RPMI7951 (cell line): ENCODE measurements at regions not wholly inside any gene's neighbourhood (a gene's known extent, or its start where the extent isn't known, plus 50 kb on each side); places are given as distances from the start of the nearest gene placed in this dataset.
A peak's percentile ranks its signal among the peaks of the same experiment; 100 is the strongest.

Experiments
- DNase-seq: peaks from one replicate; pipeline ENCODE4 v3.0.0-alpha.2; 2012; ENCODE audit warnings: low read depth

GRCh38 chr14:98868866-98869265 lies 403.1 kb downstream of the BCL11B start:
- DNase-seq = no peak

GRCh38 chr14:98871796-98872195 lies 400.2 kb downstream of the BCL11B start:
- DNase-seq = peak; percentile 64

DNA sequence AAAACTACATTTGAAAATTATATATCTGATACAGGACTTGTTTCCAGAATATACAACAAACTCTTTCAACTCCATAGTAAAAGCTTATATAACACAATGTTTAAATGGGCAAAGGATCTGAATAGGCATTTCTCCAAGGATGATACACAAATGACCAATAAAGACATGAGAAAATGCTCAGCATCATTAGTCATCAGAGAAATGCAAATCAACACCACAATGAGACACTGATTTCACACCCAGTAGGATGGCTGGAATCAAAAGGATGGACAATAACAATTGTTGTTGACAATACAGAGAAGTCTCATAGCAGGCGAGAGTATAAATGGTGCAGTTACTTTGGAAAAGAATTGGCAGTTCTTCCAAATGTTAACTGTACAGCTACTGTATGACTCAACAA lies 394.9 kb downstream of the BCL11B start:
- DNase-seq = peak; percentile 32

DNA sequence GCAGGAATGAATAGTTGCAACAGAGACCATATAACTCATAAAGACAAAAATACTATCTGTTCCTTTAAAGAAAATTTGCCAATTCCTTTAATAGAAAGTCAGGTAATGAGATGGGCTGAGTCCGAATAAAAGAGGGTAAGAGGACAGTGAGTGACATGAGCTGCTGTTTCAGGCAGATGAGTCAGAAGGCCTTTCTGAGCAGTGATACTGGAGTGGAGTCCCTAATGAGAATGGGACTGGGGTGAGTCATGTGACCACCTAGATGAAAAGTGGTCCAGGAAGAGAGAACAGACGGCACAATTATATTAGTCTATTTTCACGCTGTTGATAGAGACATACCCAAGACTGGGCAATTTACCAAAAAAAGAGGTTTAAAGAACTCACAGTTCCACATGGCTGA lies 393.7 kb downstream of the BCL11B start:
- peak; percentile 43 for DNase-seq

DNA sequence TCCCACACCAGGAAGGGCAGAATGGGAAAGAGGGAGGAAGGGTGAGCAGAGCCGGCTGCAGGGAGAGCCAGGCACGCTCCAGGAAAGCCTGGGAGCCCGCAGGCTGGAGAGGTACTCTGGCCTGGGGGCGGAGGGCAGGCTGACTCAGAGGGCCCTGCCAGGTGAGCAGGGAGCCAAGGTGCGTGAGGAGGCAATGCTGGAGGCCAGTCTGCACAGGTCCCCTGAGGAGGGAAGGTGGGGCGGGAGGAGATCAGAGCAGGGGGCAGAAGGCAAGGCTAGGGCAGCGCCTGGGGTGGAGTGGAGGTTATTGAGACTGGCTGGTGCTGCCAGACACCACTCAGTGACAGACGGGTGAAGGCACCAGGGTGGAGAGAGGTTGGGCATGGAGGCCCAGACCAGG lies 385.0 kb downstream of the BCL11B start:
- DNase-seq = no peak

DNA sequence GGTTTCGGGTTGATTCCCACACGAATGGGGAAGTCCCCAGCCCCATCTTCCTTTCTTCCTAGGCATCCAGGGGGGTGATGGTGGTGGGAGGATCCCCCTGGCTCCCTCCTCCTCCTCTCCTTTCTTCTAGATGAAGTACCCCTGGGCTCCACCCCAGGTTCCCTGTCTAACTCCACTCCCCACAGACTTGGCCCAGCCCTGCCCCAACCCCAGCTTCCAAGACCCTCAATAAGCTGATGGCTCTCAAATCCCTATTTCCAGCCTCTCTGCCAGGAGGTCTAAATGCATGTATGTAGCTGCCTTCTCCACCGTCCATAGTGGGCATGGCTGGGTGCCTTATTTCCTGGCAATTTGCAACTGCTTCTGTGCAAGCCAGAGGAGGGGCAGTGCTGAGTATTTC lies 383.7 kb downstream of the BCL11B start:
- DNase-seq = no peak

GRCh38 chr14:98888927-98889835 lies 382.8 kb downstream of the BCL11B start:
- DNase-seq = no peak

- no peak for DNase-seq
These were observed 382.2 kb downstream of the BCL11B start for GRCh38 chr14:98889836-98890185.

DNA sequence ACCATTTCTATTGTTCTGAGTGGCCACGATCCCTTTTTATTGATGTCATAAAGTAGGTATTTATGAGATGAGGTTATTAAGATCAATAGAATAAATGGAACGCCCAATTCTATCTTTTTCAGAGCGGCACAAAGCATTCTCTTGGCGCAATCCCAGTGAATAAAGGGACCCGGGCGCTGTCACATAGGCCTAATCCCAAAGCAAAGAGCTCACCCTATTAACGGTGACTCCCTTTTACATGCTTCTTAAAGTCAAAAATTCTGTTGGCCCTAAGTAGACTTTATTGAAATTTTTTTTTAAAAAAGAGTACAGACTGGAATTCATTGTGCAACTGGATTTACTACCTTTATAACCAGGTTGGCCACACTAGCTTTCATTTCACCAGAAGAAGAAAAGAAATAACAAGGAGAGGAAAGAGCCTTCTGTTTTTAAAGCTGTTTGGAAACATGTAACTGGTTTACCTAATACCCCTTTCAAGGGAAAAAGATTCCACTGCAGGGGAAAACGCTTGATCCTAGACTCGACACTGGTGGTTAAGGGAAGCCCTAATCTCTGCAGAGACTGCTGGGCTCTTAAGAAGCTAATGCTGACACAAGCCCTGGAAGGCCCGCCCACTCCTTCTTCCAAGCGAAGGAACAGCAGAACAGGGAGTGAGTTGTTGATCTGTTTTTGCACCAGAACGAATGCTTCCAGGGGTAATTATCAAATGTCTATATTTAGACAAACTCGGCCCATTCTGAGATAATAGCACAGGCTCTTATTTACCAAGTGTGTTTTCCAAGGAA lies 381.2 kb downstream of the BCL11B start:
- DNase-seq = no peak

GRCh38 chr14:98893675-98894074 lies 378.3 kb downstream of the BCL11B start:
- DNase-seq = no peak

DNA sequence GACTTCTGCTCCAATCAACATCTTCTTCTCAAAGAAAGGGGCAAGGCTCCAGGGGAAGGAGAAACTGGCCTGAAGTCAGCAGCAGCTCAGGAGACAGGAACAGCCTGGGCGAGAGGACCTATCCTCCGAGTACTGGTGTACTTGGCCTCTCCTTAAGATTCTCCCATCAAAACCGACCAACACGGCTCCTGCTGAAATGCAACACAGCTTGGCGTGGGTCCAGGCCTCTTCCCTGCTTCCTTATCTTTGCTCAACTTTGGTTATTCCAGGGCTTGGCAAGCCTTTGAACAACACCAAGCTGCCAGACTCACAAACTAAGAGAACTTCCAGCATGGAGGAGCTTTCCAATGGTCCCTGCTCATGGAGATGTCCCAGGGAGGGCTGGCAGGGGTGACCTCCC lies 377.4 kb downstream of the BCL11B start:
- peak; percentile 32 for DNase-seq

- no peak for DNase-seq
These were observed 375.5 kb downstream of the BCL11B start for GRCh38 chr14:98896449-98896848.

DNA sequence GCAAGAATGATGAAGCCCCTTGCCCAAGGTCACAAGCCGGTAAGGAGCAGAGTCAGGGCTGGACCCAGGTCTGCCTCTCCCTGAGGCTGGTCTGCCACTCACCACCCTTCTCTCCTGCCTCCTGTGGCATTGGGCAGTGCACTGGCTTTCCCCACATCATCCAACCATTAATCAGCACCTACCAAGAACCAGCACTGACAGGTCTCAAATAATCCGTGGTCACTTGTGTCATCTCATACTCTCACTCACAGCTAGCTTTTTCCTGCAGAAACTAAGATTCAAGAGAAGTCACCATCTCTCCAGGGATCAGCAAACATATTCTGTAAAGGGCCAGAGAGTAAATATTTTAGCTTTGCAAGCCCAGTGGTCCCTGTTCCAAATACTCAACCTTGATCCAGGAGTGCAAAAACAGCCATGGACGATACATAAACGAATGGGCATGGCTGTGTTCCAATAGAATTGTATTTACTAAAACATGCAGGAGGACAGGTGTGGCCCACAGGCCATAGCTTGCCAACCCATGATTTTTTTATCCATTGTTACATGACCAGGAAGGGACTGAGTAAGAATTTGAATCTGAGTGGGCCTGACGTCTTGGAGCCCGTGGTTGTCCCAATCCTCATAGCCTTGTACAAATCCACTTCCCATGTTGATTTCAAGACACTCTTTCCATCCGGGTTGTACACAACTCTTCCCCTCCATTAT lies 374.2 kb downstream of the BCL11B start:
- DNase-seq = no peak

DNA sequence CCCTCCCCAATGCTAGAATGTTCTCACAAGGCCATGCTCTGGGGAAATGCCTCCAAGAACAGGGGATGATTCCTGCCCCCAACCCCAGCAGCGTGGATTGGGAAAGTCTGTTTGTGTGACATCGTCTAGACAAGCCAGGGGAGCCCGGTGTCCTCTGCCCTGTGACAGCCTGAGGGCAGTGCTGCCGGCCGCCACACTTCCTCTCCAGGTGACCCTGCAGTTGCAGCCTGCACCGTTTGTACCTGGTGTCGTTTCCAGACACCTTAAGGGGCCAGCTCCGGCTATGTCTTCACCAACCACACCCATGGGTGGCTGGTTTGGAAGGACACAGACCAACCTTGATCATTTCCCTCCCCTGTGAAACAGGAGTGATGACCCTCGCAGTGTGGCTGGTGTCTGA lies 372.6 kb downstream of the BCL11B start:
- no peak for DNase-seq

- DNase-seq = no peak
These were observed 371.8 kb downstream of the BCL11B start for GRCh38 chr14:98900236-98900635.

DNA sequence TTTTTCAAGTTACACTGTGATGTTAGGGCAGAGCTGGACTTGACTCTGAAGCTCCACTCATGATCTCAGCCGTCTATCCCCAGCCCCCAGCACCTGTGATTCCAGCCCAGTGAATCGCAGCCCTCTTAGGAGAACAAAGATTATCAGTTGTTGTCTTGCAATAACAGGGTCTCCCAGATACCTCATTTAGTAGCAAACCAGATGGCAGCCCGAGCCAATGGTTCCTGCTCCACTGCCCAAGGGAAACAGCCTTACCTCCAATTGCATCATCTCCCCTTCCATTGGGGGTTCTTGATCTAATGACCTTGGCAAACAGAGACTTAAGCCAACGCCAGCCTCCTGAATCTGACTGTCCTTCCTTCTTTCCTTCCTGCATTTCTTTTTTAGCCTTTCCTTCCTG lies 371.2 kb downstream of the BCL11B start:
- DNase-seq = no peak

DNA sequence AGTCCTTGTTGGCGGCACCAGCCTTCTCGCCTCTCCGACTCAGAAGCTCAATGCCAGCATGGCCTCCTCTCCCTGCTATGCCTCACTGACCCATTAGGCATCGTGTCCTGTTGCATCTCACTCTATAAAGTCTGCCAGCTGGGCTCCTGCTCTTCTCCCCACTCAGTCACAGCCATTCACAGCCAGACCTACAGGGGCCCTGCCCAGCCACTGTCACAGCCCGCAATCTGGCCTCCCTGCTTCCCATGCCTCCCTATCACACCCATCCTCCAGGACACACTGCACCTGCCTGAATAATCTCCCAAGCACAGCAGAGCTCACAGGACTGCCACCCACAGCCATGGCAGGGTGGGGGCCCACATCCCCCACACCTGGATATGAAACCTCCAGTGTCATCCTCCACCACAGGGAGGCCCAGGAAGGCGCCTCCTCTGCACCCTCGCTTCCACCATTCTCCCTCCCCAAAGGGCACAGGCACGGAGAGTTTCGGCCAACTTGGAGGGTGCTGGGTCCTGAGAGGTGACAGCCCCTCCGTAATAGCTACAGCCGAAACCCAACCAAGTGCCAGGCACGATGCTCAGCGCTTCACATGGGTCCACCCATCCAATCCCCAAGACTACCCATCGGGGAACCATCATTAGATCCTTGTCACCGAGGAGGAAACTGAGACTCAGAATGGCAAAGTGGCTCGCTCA lies 370.3 kb downstream of the BCL11B start:
- no peak for DNase-seq

GRCh38 chr14:98903371-98903770 lies 368.6 kb downstream of the BCL11B start:
- DNase-seq = peak; percentile 66

DNA sequence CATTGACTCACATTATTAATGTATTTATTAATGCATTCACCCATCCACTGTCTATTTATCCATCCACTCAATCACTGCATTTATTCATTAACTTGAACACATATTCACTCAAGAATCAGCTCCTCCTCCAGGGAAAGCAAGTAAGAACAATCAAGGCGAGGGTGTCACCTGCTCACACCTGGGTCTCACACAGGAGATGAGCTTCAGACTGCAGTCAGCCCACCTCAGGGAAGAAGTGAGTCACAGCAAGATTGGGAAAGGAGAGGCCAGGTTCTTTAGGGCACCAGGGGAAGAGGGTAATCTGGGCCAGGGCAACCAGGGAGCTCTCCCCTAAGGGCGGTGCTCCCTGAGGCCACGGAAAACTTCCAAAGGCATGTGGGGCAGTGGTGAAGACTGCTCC lies 367.3 kb downstream of the BCL11B start:
- no peak for DNase-seq

- peak; percentile 96 for DNase-seq
These were observed 365.6 kb downstream of the BCL11B start for GRCh38 chr14:98906123-98906995.

DNA sequence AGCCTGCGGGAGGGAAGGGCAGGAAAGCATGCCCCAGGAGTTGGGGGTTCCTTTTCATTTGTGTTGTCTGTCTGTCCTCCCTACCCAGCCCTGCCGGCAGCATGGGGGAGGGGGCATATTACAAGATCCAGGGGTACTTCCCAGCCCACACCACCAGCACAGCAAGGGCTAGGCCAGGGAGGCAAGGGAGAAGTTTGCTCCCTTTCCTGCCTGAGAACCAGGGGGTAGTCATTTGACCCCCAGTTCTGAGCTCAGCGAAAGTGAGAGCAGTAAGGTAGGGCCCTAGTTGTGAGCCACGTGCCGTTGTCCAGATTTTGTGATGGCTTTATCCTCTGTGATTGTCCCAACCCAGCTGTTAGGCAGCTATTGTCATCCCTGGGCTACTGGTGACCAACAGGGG lies 364.7 kb downstream of the BCL11B start:
- DNase-seq = no peak
